HG02678 (cell line): ENCODE measurements at regions not wholly inside any gene's neighbourhood (a gene's known extent, or its start where the extent isn't known, plus 50 kb on each side); places are given as distances from the start of the nearest gene placed in this dataset.
A peak's percentile ranks its signal among the peaks of the same experiment; 100 is the strongest.

Experiments used
- ATAC-seq: cut with Tn5 transposase; IDR thresholded peaks from one replicate; pipeline ENCODE4 v1.9.1; 2021; ENCODE audit warnings: mild to moderate bottlenecking, moderate library complexity; ENCODE audit not compliant: unreplicated experiment

DNA sequence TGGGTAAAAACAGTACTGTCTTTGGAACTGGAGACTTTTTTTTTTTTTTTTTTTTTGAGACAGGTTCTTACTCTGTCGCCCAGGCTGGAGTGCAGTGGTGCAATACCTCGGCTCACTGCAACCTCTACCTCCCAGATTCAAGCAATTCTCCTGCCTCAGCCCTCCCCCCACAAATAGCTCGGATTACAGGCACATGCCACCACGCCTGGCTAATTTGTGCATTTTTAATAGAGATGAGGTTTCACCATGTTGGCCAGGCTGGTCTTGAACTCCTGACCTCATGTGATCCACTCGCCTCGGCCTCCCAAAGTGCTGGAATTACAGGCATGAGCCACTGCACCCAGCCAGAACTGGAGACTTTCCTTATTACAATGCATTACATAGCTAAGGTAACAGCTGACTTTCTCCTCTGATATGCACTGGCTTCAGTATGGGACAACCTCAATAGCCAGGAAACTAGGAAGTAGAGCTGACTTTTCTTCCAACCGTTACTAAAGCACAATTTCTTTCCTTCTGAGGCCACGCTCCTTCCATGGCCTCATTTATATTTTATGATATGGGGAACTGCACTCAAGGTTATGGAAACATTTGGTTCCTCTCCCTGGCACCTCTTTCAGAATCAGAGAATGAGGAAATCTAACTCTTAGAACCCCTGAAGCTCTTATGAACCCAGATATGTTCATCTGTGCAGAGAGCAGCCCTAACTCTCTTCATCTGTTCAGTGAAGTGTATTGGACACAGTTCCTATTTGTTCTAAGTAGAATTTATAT lies 53.5 kb upstream of the FAM9B start:
- no peak for ATAC-seq

- ATAC-seq, result no peak
These were observed 55.0 kb upstream of the FAM9B start for GRCh38 chrX:9088896-9089295.

DNA sequence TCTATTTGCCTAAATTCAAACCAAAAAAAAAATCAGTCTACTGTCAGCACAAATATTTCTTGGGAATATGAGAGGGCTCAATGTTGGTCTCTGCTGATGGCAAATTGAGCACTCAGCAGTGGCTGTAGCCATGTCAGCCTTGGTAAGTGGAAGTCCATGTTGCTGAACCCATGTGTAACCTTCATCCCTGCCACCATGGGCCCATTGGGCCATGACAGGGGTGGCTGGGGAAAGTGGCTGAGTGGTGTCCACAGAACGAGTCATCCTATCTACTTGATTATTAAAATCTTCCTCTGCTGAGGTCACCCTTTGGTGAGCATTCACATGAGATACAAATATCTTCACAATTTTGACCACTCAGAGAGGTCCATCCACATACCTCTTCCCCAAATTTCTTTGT lies 56.8 kb upstream of the FAM9B start:
- ATAC-seq, result no peak

DNA sequence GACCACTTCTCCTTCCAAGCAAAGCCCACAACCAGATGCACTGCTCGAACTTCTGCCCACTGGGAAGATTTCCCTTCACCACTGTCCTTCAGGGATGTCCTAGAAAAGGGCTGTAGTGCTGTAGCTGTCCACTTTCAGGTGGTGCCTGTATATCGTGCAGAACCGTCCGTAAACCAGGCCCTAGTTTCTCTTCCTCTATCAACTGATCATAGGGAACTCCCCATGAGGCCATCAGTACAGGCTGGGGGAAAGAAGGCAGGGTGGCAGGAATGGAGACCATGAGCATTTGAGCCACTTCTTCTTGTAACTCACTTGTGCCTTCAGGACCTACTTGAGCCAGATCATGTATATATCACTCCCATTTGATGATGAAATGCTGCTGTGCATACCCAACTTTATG lies 57.3 kb upstream of the FAM9B start:
- ATAC-seq, result peak; percentile 48

- ATAC-seq, result no peak
These were observed 69.0 kb upstream of the FAM9B start for GRCh38 chrX:9102956-9103355.

DNA sequence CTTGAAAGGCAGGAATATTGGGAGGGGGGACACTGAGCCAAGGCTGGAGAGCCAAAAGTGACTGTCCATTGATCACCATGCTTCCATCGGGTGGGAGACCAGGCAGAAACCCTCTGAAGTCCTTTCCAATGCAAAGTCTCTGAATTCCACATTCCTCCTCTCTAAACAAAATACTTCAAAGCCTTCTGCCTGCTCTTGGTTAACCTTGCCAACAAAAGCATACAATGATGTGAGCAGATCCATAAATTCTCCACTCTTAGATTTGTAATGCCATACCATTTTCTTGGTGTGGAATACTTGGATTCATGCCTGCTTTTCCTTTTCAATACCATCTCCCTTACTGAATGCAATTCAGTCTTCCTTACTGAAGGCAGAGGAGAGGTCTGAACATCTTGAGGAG lies 74.1 kb upstream of the FAM9B start:
- no peak for ATAC-seq

DNA sequence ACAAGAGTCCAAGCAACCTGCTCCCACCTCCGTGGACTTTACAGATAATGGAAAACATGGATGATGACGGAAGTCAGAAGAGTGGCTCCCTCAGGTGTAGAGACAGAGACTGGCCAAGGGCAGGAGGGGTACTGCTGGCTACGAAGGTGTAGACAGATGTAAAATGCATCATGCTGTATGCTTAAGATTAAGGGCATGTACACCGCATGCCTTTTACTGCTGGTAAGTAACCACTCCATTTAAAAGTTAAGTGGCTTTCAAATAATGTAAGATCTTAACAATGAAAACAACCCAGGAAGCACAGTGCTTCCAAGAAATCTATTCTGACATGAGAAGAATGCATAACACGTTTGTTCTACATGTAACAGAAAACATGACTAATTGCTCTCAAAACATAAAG lies 76.9 kb upstream of the FAM9B start:
- ATAC-seq, result no peak

- ATAC-seq, result no peak
These were observed 80.3 kb upstream of the FAM9B start for GRCh38 chrX:9114245-9114644.

DNA sequence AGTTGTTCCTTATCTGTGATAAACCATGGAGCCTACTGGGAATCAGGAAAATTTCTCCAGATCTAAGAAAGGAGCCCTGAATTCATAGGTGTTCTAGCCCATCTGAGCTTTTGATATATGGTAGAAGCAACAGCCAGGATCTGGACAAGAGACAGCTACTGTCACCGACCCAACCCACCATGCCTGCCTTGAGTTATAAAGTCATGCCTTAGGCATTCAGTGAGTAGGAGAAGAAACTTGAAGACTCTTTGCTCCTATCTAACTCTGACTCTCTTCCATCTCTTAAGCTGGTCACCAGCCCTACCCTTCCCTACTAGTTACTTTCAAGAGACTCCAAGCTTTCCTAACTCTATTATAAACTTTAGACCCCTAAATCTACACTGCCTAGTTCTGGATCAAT lies 83.9 kb upstream of the FAM9B start:
- ATAC-seq, result no peak

DNA sequence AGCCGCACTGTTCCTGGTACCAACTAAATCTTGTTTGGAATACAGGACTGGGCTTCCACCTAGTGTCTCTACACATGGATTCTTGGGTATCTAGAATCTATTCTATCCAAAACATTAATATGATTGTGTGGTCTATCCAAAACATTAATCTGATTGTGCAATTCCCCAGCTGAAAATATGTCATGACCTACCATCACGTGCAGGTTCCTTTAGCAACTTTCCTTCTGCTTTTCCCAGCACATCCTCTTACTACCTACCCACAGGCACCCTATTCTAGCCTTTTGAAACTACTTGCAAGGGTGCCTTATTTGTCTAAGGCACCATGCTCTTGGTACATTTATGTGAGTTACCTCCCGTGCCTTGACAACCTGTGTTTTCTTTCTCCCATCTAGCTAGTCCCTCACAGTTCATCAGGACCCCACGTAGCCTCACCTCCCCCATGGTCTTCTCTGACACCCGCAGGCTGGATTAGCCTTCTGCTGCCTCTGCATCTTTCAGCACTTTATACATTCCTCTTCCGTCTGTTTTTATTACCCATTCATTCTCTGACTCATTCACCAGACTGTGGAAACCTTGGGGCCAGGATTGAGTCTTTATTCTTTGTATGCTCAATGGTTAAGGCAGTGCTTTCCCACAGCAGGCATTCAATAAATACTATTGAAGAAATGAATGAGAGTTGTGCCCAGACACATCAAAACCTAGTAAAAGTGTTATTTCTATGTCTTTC lies 88.8 kb upstream of the FAM9B start:
- no peak for ATAC-seq

DNA sequence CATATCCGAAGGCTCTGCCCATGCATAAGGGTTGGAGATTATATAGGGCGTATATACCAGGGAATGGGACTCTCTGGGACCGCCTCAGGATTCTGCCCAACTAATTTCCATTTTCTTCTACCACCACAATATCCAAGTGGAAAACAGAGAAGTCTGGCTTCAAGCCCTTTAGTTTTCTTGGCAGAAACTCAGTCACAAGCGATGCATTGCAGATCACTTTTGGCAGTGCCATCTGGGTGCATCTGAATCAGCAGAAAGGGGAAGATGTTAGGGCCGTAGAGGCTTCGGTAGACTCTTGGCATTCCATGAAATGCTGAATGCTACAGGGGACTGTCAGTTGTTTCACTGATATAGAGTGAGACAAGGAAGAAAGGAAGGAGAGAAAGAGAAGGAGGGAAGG lies 94.1 kb upstream of the FAM9B start:
- ATAC-seq, result no peak

DNA sequence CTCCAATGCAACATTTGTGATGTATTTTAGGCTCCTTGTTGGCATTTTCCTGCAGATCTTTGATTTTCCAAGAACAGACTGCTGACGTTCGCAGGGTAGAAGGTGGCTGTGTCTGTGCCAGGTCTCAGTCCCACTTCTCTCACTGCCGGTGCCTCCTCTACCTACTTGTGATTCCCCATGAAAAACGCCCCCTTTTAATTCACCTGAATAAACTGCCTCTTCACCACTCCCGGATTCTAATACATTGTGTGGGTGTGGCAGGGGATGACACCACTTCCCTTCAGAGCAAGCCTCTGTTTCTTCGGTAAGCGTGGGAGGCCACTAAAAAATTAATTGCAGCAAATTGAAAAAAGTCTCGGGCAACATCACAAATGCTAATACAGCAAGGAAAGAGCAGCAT lies 96.1 kb upstream of the FAM9B start:
- ATAC-seq, result no peak

DNA sequence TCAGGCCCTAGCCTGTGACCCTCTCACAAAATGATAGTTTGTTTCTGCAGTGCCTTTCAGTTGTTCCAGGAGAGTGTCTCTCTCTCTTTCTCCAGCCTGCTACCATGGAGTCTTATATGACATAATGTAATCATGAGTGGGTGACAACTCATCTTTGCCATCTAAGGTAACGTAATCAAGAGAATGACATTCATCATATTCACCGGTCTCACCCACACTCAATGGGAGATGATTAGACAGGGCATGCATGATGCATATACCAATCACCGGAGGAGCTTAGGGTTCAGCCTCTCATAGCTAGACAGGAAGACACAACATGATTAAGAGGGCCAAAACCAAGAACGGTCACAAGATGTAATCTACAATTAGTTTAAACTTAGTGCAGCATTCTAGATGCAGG lies 97.1 kb upstream of the FAM9B start:
- no peak for ATAC-seq

GRCh38 chrX:9132036-9132638 lies 98.2 kb upstream of the FAM9B start:
- no peak for ATAC-seq

GRCh38 chrX:9133426-9133825 lies 99.5 kb upstream of the FAM9B start:
- no peak for ATAC-seq

DNA sequence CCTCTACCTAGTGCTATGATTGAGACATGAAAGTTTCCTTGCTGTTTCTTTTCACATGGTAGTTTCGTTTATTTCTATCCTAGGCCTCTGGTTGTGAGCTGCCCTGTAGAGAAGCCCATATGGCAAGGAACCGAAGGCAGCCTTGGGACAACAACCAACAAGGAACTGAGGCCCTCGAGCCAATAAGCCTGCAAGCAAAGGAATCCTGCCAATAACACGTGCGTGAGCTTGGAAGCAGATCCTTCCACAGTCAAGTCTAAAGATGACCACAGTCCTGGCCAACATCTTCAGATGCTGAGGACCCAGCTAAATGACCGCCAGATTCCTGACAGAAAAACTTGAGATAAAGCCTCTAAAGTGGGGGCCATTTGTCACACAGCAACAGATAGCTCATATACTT lies 100.4 kb upstream of the FAM9B start:
- no peak for ATAC-seq

GRCh38 chrX:9135901-9136510 lies 102.1 kb upstream of the FAM9B start:
- no peak for ATAC-seq

DNA sequence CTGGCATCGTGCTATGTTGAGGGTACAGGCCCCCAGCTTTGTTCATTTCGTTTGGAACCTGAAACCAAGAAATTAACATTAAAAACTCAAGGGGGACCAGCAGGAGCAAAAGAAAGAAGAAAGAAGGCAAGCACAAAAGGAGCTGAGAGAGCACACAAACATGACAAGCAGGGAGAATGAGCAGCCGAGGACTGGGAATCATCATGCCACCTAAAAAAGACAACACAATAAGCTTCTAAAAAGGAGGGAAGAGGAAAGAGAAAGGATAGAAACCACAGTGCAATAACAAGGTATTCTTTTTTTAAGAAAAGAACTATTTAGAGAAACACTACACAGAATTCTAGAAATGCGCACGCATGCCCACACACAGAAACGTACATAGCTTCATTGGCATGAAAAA lies 103.2 kb upstream of the FAM9B start:
- ATAC-seq, result no peak

- ATAC-seq, result no peak
These were observed 107.6 kb upstream of the FAM9B start for GRCh38 chrX:9141496-9141895.

DNA sequence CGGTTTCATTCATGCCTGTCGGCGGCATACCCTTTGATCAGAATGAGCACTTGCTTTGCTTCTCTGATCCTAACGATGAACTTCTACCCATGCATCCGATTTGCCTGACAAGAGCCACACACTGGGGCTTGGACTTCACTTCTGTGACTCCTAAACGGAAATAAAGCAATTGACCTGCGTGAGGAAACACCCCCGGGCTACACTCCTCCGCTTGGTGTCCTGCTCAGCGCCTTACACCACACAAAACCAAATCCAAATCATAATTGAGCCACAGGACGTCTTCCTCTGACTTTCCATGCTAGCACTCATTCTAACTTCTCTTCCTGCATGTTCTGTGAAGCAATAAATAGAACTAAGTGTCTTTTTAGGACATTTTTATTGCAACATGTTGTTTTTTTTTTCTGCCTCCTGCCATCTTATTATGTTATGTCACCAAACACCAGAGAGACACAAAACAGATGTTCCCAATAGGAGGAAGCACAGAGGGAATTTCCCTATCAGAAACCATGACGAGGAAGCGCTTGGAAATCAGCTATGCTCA lies 110.8 kb upstream of the FAM9B start:
- no peak for ATAC-seq

- no peak for ATAC-seq
These were observed 112.7 kb upstream of the FAM9B start for GRCh38 chrX:9146657-9147056.

GRCh38 chrX:9147086-9147485 lies 113.2 kb upstream of the FAM9B start:
- ATAC-seq, result no peak
